ENCODE measurements at regions not wholly inside any gene's neighbourhood (a gene's known extent, or its start where the extent isn't known, plus 50 kb on each side); places are given as distances from the start of the nearest gene placed in this dataset.
"Not testable (repeated sequence)": the region's sequence is repeated elsewhere in the genome, so short reads cannot be mapped to it uniquely, and the experiment has no call there.

DNA sequence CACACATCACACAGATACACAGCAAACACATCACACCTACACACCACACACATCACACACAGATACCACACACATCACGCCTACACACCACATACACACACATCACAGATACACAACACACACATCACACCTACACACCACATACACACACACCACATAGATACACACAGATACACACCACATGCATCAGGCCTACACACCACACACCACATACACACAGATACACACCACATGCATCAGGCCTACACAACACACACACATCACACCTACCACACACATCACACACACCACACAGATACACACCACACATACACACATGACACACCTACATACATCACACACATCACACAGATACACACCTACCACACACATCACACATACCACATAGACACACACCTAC lies 158.8 kb downstream of the NDUFA10 start:
- H3K4me2 ChIP-seq (ENCODE audit: control insufficient read depth, insufficient read depth) = no peak overlapping the region

DNA sequence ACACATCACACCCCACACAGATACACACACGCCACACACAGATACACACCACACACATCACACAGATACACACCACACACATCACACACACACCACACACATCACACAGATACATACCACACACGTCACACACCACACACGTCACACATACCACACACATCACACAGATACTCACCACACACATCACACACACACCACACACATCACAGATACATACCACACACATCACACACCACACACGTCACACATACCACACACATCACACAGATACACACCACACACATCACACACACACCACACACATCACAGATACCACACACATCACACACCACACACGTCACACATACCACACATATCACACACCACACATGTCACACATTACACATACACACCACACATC lies 159.3 kb downstream of the NDUFA10 start:
- BruUV-seq (replicated peaks); H3K4me2 ChIP-seq (ENCODE audit: control insufficient read depth, insufficient read depth); DNase-seq (ENCODE audit: low read depth, low spot score); in situ Hi-C loops (cut with MboI); H2AFZ ChIP-seq (ENCODE audit: control insufficient read depth, low read depth, low read length); SMC1A ChIA-PET (ENCODE audit: uncharacterized antibody, unreplicated experiment); H3K27me3 ChIP-seq (replicated peaks in 1 of 2; ENCODE audit: control insufficient read depth in 2 of 2, insufficient read depth in 2 of 2, low read length in 1 of 2); H4K20me1 ChIP-seq (ENCODE audit: control insufficient read depth, insufficient read depth); H3K79me2 ChIP-seq (ENCODE audit: control insufficient read depth, insufficient read depth, low read length); H3K4me1 ChIP-seq (ENCODE audit: control insufficient read depth, insufficient read depth, low read length); H3K9ac ChIP-seq (ENCODE audit: control insufficient read depth, insufficient read depth, low read length); CTCF ChIA-PET; H3K4me3 ChIP-seq; RAD21 ChIA-PET (ENCODE audit: unreplicated experiment); ATAC-seq; H3K9me3 ChIP-seq (replicated peaks; ENCODE audit: control insufficient read depth, insufficient read depth, low read length); intact Hi-C loops (cut with micrococcal nuclease; ENCODE audit: unreplicated experiment); FAIRE-seq; POLR2A ChIA-PET; H3K36me3 ChIP-seq (ENCODE audit: control insufficient read depth in 2 of 2, insufficient read depth in 2 of 2, low read length in 1 of 2); H3K27ac ChIP-seq (ENCODE audit: control insufficient read depth, insufficient read depth): not testable (repeated sequence)
- 67% methylated on average over 5 of the region's 5 CpGs for WGBS (ENCODE audit: insufficient coverage, insufficient replicate concordance, low lambda C conversion rate, missing lambda C conversion rate)

More for the DNA sequence above, 158.8 kb downstream of the NDUFA10 start:
- Histone ChIP-seq H3K36me3 (ENCODE audit: control insufficient read depth in 2 of 2, insufficient read depth in 2 of 2, low read length in 1 of 2) (no peaks in the 10 kb centered on the region), H3K4me3 (no peak overlapping the region), H3K27me3 (replicated peaks in 1 of 2; ENCODE audit: control insufficient read depth in 2 of 2, insufficient read depth in 2 of 2, low read length in 1 of 2) (no peaks in the 10 kb centered on the region), H3K79me2 (ENCODE audit: control insufficient read depth, insufficient read depth, low read length) (no peaks in the 10 kb centered on the region), H3K4me1 (ENCODE audit: control insufficient read depth, insufficient read depth, low read length) (no peaks in the 10 kb centered on the region), H3K27ac (ENCODE audit: control insufficient read depth, insufficient read depth) (no peak overlapping the region), H3K9ac (ENCODE audit: control insufficient read depth, insufficient read depth, low read length) (no peak overlapping the region), H4K20me1 (ENCODE audit: control insufficient read depth, insufficient read depth) (no peaks in the 10 kb centered on the region), H3K9me3 (replicated peaks; ENCODE audit: control insufficient read depth, insufficient read depth, low read length) (no peaks in the 10 kb centered on the region; the same call in 2 of the 3 replicates), H2AFZ (ENCODE audit: control insufficient read depth, low read depth, low read length) (no peak overlapping the region)
- in situ Hi-C loops (cut with MboI) (no loop called here), intact Hi-C loops (cut with micrococcal nuclease; ENCODE audit: unreplicated experiment) (no loop called here)
- RAD21 ChIA-PET (ENCODE audit: unreplicated experiment) = no interaction called here
- DNase-seq (ENCODE audit: low read depth, low spot score) = no peak
- POLR2A ChIA-PET = no interaction called here
- BruUV-seq (replicated peaks) = no TSS peak
- 58% methylated on average over 1 of the region's 1 CpG for WGBS (ENCODE audit: insufficient coverage, insufficient replicate concordance, low lambda C conversion rate, missing lambda C conversion rate)
- CTCF ChIA-PET = no interaction called here
- TF ChIP-seq, protein P1, sequence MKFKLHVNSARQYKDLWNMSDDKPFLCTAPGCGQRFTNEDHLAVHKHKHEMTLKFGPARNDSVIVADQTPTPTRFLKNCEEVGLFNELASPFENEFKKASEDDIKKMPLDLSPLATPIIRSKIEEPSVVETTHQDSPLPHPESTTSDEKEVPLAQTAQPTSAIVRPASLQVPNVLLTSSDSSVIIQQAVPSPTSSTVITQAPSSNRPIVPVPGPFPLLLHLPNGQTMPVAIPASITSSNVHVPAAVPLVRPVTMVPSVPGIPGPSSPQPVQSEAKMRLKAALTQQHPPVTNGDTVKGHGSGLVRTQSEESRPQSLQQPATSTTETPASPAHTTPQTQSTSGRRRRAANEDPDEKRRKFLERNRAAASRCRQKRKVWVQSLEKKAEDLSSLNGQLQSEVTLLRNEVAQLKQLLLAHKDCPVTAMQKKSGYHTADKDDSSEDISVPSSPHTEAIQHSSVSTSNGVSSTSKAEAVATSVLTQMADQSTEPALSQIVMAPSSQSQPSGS (IDR thresholded peaks at IDR 0.05; ENCODE audit: low read length) = no peak
- no peak for TF ChIP-seq POLR2AphosphoS5 (IDR thresholded peaks at IDR 0.05; ENCODE audit: low read length)
- TF ChIP-seq EED (IDR thresholded peaks at IDR 0.05; ENCODE audit: low read depth) = no peak
- TF ChIP-seq BHLHE40 (IDR thresholded peaks at IDR 0.05; ENCODE audit: borderline replicate concordance in 1 of 2, low read depth in 2 of 2, low read length in 1 of 2) = no peak
- TF ChIP-seq RCOR1 (conservative IDR thresholded peaks at IDR 0.05; ENCODE audit: low read depth, low read length) = no peak
- TF ChIP-seq, protein P2, sequence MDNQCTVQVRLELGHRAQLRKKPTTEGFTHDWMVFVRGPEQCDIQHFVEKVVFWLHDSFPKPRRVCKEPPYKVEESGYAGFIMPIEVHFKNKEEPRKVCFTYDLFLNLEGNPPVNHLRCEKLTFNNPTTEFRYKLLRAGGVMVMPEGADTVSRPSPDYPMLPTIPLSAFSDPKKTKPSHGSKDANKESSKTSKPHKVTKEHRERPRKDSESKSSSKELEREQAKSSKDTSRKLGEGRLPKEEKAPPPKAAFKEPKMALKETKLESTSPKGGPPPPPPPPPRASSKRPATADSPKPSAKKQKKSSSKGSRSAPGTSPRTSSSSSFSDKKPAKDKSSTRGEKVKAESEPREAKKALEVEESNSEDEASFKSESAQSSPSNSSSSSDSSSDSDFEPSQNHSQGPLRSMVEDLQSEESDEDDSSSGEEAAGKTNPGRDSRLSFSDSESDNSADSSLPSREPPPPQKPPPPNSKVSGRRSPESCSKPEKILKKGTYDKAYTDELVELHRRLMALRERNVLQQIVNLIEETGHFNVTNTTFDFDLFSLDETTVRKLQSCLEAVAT (IDR thresholded peaks at IDR 0.05) = no peak
- TF ChIP-seq, protein P3, sequence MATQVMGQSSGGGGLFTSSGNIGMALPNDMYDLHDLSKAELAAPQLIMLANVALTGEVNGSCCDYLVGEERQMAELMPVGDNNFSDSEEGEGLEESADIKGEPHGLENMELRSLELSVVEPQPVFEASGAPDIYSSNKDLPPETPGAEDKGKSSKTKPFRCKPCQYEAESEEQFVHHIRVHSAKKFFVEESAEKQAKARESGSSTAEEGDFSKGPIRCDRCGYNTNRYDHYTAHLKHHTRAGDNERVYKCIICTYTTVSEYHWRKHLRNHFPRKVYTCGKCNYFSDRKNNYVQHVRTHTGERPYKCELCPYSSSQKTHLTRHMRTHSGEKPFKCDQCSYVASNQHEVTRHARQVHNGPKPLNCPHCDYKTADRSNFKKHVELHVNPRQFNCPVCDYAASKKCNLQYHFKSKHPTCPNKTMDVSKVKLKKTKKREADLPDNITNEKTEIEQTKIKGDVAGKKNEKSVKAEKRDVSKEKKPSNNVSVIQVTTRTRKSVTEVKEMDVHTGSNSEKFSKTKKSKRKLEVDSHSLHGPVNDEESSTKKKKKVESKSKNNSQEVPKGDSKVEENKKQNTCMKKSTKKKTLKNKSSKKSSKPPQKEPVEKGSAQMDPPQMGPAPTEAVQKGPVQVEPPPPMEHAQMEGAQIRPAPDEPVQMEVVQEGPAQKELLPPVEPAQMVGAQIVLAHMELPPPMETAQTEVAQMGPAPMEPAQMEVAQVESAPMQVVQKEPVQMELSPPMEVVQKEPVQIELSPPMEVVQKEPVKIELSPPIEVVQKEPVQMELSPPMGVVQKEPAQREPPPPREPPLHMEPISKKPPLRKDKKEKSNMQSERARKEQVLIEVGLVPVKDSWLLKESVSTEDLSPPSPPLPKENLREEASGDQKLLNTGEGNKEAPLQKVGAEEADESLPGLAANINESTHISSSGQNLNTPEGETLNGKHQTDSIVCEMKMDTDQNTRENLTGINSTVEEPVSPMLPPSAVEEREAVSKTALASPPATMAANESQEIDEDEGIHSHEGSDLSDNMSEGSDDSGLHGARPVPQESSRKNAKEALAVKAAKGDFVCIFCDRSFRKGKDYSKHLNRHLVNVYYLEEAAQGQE (IDR thresholded peaks at IDR 0.05; ENCODE audit: low read depth, low read length) = no peak
- TF ChIP-seq, protein P4, sequence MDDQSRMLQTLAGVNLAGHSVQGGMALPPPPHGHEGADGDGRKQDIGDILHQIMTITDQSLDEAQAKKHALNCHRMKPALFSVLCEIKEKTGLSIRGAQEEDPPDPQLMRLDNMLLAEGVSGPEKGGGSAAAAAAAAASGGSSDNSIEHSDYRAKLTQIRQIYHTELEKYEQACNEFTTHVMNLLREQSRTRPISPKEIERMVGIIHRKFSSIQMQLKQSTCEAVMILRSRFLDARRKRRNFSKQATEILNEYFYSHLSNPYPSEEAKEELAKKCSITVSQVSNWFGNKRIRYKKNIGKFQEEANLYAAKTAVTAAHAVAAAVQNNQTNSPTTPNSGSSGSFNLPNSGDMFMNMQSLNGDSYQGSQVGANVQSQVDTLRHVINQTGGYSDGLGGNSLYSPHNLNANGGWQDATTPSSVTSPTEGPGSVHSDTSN (IDR thresholded peaks at IDR 0.05; ENCODE audit: insufficient replicate concordance, low read depth, low read length) = no peak
- TF ChIP-seq PAX8 (IDR thresholded peaks at IDR 0.05) = no peak
- no peak for ATAC-seq
- no peak for FAIRE-seq
- SMC1A ChIA-PET (ENCODE audit: uncharacterized antibody, unreplicated experiment) = no interaction called here

Data from GM12878 (cell line).